ENCODE measurements at regions not wholly inside any gene's neighbourhood (a gene's known extent, or its start where the extent isn't known, plus 50 kb on each side); places are given as distances from the start of the nearest gene placed in this dataset.

DNA sequence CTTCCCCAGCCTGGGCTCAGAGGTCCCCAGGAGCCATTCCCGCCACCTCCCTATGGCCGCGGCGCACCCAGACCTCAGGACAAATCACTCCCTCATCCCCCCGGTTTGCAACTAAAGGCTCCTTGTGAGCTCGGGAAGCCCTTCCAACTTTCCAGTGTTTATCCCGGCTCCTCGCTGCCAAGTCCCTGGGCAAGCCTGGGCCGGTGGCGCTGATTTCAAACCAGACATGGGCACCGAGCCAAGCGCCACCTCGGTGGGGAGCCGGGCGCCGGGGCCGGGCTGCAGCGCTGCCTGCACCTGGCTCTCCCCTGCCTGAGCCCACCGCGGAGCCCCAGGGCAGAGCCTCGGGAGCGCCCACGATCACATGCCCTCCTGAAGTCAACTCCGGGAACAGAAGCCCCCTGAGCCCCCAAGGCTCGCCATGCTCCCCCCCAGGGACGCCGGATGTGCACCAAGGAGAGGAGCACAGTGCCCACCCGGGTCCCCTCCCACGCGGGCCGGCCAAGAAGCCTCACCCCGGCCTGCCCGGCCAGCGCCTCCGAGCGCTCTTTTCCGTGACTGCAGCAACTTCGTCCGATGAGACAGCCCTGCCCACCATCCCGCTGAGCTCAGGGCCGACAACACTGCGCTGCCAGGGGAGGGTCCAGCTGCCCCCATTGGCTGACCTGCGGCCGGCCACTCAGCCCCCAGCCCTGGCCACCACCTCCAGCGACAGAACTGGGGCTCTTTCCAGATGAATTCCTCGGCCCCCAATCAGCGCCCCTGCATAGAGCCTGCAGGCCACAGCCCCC lies 50.0 kb downstream of the NCOR2 start:
- DNase-seq, result peak; percentile 57 to 63

DNA sequence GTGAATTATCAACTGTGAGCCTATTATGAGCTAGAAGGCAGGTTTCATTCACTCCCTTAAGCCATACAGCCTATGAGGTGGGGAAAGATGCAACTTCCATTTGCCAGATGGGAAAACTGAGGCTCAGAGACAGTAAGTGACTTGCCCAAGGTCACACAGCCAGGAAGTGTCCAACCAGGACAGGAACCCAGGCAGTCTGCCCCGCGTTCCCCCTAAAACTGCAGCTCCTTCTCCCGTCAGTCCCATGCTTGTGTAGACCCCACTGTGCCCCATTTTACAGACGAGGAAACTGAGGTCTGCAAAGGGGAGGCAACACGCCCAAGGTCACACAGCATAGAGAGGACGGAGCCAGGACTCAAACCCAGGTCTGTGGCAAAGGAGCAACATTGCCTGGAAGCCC lies 50.6 kb downstream of the NCOR2 start:
- no peak for DNase-seq

DNA sequence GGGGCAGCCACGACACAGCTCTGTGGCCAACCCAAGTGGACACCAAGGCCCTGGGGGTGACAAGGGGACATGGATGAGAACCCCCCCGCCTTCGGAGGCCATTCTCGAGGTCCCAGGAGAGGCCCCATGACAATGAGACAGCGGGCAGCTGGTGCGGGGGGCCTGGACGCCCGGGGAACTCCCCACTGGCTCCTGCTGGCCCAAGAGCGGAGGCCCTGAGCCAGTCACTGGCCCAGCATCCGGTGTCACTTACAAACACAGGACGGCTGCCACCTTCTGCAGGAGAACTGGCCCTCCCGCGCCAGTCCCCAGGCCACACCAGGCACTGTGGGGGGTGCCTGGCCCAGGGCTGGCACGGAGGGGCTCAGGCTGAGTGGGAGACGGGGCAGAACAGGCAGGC lies 51.4 kb downstream of the NCOR2 start:
- DNase-seq, result no peak

DNA sequence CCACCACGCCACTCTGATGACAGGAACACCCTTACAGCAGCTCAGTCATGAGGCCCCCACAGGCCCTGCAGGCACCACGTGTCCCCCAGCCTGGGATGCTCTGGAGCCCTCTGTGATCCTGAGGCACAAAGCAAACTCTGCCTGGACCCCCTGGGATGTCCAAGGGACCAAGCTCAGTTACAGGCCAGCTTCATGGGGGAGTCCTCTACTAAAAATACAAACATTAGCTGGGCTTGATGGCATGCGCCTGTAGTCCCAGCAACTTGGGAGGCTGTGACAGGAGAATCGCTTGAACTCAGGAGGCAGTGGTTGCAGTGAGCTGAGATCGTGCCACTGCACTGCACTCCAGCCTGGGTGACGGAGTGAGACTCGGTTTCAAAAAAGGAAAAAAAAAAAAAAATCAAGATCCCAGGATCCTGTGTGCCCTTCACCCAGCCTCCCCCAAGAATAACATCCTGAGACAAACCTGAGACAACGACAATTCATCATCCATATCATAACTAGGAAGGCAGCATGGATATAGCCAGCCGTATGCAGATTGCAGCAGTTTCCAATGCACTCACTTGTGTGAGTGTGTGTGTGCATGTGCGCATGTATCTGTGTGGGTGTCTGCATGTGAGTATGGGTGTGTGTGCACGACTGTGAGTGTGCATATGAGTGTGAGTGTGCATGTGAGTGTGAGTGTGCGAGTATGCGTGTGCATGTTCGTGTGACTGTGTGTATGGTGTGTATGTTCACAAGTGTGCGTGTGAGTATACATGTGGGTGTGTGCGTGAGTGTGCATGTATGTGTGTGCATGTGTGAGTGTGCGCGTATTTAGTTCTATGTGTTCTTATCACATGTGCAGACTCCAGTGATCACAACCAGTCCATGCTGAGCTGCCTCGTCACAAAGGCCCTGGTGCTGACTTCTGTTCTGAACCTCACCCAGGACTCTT lies 52.1 kb downstream of the NCOR2 start:
- no peak for DNase-seq

DNA sequence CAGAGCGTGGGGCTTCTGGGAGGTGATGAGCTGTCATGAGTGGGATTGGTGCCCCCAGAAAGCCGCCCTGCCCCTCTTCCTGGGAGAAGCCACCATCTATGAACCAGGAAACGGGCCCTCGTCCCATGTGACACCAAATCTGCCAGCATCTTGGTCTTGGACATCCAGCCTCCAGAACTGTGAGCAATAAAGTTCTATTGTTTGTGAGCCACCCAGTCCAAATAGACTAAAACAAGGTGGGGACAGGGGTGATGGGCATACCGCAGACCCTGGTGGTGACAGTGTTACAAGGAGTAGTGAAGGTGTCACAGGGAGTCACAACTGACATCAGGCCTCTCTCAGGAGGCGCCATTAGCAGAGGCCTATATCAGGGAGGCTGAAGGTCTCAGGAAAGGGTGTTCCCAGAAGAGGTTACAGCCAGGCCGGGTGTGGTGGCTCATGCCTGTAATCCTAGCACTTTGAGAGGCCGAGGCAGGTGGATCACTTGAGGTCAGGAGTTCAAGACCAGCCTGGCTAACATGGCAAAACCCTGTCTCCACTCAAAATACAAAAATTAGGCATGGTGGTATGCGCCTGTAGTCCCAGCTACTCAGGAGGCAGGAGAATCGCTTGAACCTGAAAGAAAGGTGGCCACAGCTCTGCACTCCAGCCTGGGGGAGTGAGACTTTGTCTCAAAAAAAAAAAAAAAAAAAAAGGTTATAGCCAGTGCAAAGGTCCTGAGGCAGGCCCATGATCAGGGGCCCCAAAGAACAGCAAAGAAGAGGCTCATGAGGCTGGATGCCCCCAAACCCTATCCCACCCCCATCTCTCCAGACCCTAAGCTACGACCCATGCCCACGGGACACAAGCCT lies 53.0 kb downstream of the NCOR2 start:
- DNase-seq, result no peak

DNA sequence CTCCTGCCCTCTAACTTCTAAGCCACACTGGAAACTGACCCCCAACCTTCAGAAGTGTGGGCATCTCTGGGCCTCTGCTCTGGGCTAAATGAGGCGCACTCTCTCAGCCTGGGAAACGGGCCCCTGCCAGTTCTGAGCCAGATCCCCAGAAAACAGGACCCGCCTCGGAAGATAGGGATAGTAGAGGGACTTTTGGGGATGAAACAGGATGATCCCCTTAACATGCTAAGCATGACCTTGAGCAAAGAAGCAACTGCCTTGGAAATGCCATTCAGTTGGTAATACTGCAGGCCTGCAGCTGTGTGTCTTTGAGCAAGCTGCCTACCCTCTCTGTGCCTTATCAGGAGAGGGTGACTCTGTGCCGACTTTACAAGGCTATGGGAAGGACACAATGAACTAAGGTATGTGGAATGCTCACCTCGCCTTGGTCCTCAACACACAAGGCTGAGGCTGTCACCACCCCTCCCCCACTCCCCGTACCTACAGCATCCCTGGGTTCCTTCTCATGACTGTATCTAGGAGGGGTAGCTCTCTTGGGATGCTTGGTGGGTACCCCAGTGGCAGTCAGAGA lies 54.0 kb downstream of the NCOR2 start:
- no peak for DNase-seq

DNA sequence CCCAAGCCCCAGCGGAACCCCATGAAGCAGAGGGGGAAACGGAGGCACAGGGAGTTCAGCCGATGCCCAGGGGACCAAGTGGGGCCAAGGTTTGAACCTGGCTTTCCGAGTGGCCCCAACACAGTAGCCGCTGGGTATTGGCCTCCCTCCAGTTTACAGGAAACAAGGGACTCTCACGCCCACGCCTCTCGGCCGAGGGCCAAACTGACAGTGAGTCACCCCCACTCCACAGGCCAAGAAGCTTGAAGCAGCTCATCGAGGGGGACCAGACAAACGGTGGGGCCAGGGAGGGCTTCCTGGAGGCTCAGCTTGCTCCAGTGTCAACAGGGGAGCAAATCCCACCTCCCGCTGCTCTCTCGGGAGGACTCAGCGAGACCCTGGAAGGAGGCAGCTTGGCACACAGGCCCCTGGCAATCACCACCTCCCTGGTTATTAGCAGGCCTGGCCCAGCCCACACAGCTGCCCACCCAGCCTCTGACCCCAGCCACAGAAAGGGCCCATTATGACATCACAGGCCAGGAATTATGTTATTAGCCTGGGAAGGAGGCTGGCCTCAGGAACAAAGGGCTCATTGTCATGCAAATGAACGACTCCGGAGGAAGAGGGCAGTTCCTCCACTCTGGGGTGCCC lies 54.6 kb downstream of the NCOR2 start:
- DNase-seq, result peak; percentile 73 to 89

DNA sequence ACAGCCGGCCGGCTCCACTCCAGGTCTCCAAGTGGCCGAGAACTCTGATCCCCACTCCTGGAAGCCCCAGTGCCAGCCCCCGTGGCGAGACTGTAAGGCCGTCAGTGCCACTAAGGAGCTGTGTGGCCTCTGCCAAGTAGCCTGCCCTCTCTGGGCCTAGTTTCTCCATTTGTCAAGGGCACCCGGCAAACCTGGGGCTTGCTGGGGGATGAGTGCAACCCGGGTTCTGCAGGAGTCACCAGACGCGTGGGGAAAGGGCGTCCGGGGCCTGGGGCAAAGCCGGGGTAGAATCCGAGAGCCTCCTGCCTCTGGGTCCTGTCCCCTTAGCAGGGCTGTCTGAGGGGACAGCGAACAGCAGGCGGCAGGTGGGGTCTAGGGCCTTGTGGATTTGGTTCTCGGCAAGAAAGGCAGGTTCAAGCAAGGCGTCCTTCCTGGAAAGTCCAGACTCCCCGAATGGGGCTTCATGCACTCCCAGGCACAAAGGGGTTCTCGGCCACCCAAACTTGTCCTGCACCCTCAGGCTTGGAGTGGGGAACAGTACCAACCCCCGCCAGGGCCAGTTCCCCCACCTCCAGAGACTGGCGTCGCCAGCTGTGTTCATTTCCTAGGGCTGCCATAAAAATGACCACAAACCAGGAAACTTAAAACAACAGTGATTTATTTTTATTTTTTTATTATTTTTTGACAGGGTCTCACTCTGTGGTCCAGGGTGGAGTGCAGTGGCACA lies 56.0 kb downstream of the NCOR2 start:
- DNase-seq, result no peak

DNA sequence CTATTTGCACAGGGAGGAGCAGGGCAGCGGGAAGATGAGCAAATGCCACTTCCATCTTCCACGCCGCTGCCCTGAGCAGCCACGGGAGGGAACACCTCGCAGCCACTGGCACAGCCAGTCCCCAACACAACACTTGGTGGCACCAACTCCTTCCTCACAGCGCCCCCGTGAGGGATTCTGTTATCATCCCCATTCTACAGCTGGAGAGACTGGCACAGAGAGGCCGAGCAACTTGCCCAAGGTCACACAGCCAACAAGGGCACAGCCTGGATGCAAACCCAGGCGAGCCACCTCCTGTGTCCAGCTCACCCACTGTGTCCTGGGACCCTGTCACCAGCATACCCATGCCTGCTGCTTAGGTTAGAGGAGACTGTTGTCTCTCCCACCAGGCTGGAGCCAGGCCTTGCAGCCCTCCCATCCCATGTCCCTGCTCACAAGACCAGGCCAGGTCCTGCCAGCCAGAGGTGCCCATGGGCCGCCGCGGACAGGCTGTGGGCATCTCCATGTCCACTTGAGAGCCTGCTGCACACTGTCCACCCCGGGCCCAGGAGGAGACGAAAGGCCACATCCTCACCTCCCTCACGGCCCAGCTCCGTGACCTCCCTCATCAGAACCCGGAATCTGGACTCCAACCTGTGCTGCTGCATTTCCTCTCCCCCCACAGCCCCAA lies 57.0 kb downstream of the NCOR2 start:
- peak; percentile 17 to 45 for DNase-seq

DNA sequence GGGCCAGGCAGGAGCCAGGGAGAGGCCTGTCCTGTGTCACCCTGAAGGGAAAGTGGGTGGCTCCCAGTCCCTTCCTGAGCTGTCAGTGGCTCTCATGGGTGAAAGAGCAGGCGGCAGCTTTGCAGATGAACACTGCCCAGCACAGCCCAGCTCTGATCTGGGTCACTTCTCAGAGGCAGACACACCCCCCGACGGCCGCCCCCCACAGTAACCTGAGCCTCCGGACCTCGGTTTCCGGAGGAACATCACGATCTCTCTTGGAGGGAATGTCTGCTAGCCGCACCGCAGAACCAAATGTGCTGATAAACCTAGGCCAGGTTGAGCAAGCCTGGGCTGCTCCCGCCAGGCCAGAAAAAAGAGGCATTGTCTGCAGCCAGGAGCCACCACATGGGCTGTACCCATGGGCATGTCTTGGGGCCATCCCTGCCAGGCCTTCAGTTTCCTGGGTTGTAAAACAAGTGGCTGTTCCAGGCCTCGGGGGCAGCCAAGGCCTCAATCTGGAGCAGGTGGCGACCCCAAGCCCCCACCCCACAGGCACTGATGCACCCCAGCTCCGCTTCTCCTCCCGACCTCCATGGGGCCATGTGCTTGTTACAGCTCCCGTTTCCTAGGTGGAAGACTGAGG lies 57.6 kb downstream of the NCOR2 start:
- peak; percentile 34 to 67 for DNase-seq

DNA sequence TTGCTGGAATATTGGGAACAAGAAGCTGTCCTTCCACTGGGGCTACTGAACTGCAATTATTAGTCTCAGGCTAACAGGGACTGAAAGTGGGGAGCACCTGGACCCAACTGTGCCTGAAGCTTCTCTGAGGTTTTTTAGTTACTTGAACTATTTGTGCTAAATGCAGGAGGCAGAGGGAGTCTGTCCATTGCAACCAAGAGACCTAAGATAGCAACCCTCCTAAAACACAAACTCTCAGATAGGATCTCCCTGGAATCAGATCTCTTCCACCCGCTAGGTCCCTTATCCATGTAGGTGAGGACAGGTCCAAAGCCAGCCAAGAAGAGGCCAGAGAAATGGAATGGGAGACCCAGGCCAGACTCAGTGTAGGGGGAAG lies 58.1 kb downstream of the NCOR2 start:
- no peak for DNase-seq

DNA sequence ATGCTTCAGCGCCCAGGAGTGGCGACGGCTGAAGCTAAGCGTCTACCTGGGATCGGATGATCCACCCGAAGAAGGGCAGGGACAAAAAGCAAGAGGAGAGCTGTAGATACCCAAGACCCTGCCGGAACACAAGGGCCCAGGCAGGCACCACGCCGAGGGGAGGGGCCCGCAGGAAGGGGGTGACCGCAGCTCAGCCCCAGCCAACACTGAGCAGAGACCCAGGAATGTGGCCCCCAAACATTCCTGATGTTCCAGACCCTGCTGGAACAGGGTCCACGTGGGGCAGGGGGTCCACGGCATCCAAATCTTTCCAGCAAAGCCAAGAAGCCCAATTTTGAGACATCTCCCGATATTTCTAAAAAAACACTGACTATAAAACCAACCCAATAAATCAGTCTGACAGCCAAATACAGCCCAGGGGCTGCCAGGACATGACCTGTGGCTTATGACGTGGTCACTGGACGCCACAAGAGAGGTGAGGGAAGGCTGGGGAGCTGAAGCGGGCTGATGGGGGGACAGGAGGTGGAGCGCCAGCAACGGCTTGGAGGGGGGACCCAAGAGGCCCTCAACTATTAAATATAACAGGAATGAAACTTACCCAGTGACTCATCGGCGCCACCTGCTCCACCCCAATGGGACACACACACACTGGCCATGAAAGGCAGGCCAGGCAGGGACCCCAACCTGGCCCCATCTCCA lies 58.9 kb downstream of the NCOR2 start:
- DNase-seq, result no peak

DNA sequence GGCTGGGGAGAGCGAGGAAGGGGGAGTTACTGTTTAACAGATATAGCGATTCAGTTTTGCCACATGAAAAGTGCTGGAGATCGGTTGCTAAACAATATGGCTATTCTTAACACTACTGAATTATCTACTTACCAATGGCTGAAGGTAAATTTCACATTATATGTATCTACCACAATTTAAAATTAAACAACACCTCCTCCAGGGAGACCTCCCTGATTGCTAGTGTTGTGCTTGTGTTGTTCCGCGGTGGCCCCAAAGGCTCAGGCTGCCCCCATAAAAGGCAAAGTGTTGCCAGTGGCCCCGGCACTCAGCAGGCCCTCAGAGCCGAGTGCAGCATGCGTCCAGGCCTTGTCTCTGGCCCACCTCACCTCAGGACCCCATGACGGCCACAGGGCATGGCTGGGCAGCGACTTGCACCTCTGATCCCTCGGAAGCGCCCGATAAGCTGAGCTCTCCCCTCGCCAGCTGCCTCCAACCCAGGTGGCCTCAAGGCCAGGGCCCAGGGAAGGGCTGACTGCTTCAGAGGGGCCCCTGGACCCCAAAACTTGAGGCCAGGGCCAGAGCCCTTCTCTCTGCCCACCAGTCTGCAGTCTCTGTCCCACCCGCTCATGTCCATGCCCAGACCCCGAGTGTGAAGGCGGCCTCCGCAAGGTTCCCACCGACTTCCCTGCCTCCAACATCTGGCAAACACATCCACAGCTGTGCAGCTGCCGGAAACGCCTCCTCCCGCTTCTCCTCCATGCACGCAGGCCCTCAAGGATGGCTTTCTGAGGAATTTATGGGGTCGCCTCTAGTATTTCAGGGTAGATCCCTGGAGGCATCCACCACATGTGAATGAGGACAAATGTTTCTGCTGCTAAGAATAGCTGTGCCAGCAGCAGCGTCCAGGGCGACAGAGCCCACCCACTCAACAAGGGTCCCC lies 60.0 kb downstream of the NCOR2 start:
- DNase-seq, result no peak

DNA sequence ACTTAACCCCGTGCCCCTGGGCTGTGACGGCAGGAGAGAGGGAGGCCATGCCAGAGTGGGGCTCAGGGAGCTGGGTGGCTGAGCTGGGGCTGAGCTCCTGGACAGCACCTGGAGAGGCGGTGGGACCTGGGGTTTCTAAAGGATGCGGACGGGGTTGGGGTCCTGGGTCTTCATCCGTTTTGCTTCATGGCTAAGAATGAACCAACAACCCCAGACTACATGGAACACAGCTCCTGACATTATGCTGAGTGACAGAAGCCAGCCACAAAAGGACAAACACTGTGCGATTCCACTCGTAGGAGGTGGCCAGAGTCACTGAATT lies 60.6 kb downstream of the NCOR2 start:
- DNase-seq, result no peak

DNA sequence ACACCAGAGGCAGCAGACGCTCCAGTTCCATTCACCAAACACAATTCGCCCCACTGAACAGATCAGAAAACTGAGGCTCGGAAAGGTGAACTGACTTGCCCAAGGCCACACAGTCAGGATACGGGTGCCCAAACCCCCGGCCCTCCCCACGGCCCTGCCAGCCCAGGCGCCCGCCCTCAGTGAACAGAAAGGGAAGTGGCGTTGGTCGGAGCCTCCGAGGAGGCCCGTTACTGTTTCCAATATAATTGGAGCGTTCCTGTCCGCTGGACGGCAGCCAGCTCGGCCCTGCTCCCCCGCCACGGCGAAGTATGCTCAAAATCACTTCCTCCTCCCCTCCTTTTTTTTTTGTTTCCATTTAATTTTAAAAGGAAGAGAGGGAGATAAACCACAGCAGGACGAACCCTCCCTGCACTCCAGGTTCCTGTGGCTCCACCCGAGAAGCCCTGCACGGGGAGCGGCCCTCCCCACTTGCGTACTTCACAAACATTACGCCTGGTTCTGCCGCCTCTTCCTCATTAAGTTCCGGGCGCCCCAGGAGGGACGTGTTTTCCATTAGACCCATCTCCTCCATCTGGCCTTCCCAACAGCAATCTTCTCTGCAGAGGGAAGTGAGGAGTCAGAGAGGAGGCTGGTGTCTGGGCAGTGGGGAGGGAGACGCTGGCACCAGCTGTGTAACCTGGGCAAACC lies 61.1 kb downstream of the NCOR2 start:
- no peak for DNase-seq

DNA sequence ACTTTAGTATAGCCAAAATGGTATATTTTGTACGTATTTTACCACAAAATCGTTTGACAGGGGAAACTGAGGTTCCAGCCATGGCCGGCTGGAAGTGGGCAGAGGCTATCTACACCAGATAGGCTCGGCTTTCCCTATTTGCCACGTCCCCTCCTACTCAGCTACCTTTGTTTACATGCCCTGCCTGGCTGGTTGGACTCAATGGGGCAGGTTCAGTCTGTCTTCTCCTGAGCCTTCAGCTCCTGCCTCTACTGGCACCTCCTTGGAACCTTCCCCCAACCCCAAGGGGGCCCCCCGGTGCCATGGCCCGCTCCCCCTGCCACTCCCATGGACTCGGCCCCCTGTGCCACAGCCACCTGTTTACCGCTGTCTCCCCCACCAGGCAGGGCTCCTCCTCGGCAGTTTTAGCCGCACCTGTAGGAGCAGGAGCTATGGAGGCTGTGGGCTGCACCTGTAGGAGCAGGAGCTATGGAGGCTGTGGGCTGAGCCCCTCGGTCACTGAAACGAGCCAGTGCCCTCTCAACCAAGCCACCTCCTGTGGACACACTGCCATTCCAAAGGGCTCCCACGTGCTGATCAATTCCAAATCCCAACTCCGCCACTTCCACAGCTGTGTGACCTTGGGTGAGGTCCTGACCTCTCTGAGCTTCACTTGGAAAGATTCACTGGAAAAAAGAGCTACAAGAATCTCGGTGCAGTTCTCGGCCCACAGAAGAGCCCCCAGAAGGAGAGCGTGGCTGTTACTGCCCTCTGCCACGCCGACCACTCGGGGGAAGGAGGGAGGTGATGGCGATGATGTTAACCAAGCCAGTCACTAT lies 62.2 kb downstream of the NCOR2 start:
- DNase-seq, result no peak

DNA sequence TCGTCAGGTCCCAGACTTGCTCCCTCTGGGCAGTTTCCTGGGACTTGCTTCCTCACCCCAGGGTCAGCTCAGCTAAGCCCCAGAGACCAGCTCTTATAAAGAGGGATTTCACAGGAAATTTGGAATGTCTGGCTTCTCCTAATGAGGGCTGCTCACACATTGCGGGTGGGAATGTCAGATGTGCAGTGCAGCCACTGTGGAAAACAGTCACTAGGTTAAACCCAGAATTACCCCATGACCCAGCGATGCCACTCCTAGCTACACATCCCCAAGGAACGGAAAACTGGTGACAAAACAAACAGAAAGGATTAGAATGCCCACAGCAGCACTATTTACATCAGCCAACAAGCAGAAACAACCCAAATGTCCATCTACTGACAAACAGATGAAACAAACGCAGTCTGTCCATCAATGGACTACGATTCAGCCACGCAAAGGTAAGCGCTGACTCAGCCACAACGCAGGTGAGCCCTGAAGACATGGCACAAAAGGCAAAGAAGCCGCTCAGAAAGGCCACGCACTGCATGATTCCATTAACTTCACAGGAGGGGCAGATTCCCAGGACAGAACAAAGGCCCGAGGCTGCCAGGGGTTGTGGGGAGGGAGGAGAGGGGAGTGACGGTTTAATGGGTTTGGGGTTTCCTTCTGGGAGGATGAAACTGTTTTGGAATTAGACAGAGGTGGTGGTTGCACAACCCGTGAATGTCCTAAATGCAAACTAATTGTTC lies 63.0 kb downstream of the NCOR2 start:
- DNase-seq, result no peak
